HG03175 (cell line): ENCODE measurements at regions not wholly inside any gene's neighbourhood (a gene's known extent, or its start where the extent isn't known, plus 50 kb on each side); places are given as distances from the start of the nearest gene placed in this dataset.
"Not testable (repeated sequence)": the region's sequence is repeated elsewhere in the genome, so short reads cannot be mapped to it uniquely, and the experiment has no call there.

Experiments
- ATAC-seq: cut with Tn5 transposase; IDR thresholded peaks from one replicate; pipeline ENCODE4 v1.9.1; 2021; ENCODE audit warnings: mild to moderate bottlenecking, moderate library complexity; ENCODE audit not compliant: unreplicated experiment

DNA sequence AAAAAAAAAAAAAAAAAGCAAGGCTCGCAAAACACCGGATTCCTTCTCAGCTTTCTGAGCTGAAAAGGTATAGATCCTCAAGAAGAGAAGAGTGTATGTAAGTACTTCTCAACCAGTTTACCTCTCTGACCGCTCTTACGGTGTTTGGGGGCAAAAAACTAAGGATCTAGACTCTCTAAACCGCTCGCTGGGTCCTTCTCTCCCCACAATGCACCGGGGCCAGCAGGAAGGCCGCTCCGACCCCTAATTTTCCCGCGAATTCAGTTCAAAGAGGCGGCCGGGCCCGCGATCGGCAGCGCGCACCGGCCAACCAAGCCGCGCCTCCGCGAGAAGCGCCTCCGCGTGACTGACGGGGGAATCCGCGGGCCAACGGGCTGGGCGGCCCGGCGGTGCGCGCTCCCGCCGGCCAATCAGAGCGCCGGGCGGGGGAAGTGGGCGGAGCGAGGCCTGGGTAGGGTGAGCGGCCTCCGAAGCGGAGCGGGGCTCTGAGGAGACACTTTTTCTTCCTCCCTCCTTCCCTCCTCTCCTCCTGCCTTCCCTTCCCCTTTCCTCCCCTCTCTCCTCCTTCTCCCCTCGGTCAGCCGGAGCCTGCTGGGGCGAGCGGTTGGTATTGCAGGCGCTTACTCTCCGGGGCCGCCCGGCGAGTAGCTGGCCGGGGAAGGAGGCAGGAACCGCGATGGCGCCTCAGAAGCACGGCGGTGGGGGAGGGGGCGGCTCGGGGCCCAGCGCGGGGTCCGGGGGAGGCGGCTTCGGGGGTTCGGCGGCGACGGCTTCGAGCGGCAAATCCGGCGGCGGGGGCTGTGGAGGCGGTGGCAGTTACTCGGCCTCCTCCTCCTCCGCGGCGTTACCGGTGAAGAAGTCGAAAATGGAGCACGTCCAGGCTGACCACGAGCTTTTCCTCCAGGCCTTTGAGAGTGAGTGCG lies 93.0 kb downstream of the CRLF3 start:
- ATAC-seq = peak; percentile 93

DNA sequence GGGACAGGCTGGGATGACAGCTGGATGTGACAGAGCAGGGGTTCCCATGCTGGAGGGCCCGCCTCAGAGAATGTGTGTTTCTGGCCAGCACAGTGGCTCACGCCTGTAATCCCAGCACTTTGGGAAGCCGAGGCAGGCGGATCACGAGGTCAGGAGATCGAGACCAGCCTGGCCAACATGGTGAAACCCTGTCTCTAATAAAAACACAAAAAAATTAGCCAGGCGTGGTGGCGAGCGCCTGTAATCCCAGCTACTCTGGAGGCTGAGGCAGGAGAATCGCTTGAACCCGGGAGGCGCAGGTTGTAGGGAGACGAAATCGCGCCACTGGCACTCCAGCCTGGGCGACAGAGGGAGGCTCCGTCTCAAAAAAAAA lies 93.7 kb downstream of the CRLF3 start:
- not testable (repeated sequence) for ATAC-seq

DNA sequence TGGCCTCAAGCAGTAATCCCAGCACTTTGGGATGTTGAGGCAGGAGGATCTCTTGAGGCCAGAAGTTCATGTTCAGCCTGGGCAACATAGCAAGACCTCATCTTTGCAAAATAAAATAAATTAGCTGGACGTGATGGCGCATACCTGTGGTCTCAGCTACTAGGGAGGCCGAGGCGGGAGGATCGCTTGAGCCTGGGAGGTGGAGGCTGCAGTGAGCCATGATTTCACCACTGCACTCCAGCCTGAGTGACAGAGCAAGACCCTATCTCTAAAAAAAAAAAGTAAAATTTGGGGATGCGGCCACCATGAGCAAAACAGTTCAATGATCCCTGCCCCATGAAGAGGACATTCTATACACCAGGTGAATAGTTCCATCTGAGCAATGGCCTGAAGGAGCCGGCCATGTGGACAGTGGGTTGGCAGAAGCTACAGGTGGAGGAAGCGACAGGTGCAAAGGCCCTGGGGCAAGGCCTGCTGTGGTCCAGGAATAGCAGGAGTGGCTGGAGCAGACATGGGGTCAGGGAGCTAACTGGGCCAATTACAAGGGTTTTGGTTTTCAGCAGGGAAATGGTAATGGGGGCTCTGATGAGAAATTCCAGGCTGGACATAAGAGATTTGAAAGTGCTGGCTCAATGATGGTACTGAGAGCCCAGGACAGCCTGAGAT lies 94.2 kb downstream of the CRLF3 start:
- not testable (repeated sequence) for ATAC-seq

DNA sequence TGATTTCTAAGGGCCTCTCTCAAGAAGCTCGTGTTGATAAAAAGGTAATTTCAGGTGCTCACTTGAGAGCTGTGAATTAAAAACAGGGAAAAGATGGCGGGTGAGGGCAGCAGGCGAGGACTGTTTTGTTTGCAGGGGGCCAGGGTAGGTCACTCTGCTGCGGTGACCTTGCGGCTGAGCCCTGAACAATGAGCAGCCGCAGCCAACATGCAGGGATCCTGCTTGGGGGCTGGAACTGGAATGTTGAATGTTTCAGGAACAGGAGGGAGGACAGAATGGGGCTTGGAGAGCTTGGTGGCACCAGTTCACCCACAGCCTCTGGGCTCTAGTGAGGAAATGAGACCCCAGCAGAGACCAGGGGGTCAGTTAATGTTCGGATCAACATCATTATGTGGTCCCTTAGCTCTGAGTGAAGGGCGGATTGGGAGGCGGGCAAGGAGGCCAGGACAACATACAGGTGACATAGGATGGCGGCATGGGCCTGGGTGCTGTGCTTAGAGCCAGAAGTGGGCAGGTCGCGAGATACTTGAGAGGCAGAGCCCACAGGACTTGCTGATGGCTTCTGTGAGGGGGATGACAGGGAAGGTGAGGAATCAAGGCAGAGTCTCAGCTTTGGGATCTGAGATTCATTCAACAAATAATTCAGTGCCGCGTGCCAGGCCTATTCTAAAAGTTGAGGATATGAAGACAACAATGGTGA lies 94.9 kb downstream of the CRLF3 start:
- not testable (repeated sequence) for ATAC-seq

GRCh38 chr17:30727517-30727916 lies 97.0 kb downstream of the CRLF3 start:
- not testable (repeated sequence) for ATAC-seq

- ATAC-seq = not testable (repeated sequence)
Measured at GRCh38 chr17:30726734-30727133, 97.8 kb downstream of the CRLF3 start.

GRCh38 chr17:30726310-30726709 lies 98.2 kb downstream of the CRLF3 start:
- ATAC-seq = not testable (repeated sequence)

DNA sequence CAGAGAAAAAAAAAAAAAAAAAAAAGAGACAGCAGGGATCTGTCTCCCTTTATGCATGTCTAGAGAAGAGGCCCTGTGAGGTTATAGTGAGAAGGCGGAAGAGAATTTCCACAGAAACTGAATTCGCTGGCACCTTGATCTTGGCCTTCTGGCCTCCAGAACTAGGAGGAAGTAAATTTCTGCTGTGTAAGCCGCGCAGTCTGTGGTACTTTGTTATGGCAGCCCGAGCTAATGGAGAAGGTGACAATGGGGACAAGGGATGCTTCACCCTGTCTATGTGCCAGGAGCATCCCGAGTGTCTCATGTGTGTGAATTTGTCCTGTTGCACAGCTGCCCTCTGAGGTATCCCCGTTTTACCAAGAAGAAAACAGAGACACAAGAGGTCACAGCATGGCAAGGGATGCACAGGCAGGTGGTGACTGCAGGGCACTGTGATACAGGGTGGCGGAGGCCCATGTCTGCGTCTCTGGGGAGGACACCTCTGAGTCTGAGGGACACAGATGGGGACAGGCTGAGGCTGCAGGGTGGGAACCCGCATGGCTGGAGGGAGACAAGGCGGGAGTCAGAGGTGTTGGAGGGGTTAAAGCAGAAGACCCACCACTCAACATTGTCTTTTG lies 100.3 kb downstream of the CRLF3 start:
- ATAC-seq = not testable (repeated sequence)

GRCh38 chr17:30722114-30722780 lies 102.2 kb downstream of the CRLF3 start:
- not testable (repeated sequence) for ATAC-seq

GRCh38 chr17:30720971-30721370 lies 103.5 kb downstream of the CRLF3 start:
- ATAC-seq = not testable (repeated sequence)

- no peak for ATAC-seq
Measured at GRCh38 chr17:30720013-30720471, 104.5 kb downstream of the CRLF3 start.

DNA sequence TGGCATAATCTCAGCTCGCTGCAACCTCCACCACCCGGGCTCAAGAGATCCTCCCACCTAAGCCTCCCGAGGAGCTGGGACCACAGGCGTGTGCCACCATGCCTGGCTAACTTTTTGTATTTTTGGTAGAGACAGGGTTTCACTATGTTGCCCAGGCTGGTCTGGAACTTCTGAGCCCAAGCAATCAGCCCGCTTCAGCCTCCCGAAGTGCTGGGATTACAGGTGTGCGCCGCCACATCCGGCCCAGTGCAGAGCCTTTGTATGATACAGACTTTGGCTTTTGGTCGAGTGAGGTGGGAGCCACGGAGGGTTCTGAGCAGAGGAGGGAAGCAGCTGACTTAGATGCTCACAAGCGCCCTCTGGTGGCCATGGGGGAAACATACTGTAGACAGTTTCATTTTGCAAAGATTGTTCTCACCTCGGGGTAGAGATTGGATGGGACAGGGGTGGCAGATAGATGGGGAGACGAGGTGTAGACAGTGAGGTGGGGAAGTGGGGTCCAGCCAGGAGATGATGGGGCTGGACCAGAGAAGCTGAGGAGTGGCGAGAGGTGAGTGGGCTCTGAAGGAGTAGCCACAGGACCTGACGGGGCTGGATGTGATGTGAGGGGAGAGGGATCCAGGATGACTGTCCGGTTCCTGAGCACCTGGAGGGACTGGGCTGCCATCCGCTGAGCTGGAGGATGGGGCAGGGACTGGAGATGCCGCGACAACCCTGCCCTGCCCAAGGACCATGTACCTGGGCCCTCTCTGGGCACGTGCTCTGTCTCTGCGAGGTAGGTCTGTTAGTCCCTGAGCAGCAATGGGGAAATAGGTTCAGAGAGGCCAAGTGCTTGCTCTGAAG lies 105.1 kb downstream of the CRLF3 start:
- not testable (repeated sequence) for ATAC-seq

- not testable (repeated sequence) for ATAC-seq
Measured at GRCh38 chr17:30718691-30719090, 105.8 kb downstream of the CRLF3 start.

DNA sequence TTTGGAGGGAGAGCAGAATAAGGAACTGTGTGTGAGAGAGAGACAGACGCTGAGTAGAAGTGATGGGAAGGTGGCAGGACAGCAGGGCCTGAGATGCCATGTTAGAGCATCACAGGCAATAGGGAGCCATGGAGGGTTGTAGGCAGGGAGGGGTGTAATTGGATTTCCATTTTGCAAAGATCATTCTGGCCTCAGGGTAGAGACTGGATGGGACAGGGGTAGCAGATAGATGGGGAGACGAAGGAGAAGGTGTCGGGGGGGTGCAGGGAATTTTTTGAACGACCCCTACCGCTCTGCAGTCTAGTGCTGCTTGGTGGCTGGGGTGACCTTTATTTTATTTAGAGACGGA lies 106.4 kb downstream of the CRLF3 start:
- ATAC-seq = not testable (repeated sequence)

DNA sequence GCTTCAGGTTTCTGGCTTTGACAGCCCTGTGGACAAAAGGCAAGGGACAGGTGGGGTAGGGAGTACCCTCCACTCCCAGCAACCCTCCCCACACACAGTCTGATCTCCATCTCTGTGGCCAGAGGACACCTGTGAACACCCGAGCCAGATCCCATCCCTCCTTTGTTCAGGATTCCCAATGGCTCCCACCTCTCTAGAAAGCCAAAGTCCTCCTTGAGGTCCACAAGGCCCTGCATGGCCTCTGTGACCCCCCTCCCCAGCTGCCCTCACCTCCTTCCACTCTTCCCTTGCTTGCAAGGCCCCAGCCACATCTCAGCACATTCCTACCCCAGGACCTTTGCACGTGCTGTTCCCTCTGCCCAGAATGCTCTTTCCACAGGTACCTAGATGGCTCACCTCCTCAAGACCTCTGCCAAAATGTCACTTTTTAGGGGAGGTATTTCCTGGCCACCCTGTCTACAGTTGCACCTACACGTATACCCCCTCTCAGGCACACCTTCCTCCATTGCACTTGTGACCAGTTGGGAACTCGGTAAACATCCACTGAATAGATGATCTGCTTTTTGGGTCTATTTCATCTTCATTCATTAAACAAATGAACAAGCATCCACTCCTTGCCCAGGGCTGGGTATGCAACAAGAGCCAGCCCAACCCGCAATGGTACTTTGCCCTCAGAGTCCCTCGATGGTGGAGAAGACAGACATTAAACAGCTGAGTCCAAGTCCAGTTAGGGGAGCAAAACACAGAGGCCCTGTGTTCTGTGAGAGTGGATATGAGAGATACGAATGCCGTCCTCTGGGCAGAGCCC lies 107.0 kb downstream of the CRLF3 start:
- ATAC-seq = no peak

GRCh38 chr17:30716461-30717290 lies 107.8 kb downstream of the CRLF3 start:
- no peak for ATAC-seq

DNA sequence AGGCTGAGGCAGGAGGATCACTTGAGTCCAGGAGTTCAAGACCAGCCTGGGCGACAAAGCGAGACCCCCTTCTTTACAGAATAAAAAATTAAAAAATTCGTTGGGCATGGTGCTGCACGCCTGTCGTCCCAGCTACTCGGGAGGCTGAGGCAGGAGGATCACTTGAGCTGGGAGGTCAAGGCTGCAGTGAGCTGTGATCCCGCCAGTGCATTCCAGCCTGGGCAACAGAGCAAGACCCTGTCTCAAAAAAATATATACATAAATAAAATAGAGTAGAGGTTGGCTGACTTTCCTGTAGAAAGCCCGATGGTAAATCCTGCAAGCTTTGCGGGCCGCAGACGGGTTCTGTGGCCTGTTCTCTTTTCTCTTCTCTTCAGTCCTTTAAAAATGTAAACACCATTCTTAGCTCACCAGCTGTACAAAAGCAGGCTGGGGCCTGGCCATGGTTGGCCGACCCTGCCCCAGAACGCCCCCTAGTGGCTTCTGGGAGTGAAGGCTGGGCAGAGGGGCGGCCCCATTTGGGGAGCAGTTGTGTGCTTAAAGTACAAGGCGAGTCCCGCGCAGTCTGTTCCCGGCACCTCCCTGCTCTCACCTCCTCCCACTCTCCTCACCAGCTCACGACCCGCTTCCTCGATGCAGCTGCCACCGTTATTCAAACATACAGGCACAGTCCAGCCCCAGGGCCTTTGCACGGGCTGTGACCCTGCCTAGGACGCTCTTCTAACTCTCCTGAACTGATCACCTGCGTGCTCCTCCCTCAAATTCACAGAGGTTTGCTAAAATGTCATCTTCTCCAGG lies 109.5 kb downstream of the CRLF3 start:
- not testable (repeated sequence) for ATAC-seq
